GM12878 (cell line): ENCODE measurements at regions not wholly inside any gene's neighbourhood (a gene's known extent, or its start where the extent isn't known, plus 50 kb on each side); places are given as distances from the start of the nearest gene placed in this dataset.

ENCODE experiments used
- ATAC-seq: fragments of 200-7000 bp; cut with Tn5 transposase; 3 replicates; pipeline ENCODE4 v1.9.1; 2020; ENCODE audit warnings: mild to moderate bottlenecking, moderate library complexity
- BruUV-seq: library from RNA; stranded (reverse); fragments of 400-500 nt; replicated peaks from 2 replicates; lab custom pipeline; 2021; lab: Mats Ljungman, UMichigan
- CTCF ChIA-PET: fragments of 300-600 bp; sonication (Branson Sonifier 250); formaldehyde crosslinking; extraction: SDS; loops from one replicate; lab custom pipeline; 2021; ENCODE audit warnings: inconsistent platforms; lab: Yijun Ruan, JAX
- POLR2A ChIA-PET: fragments of 350-600 bp; formaldehyde crosslinking; extraction: SDS; loops from one replicate; lab custom pipeline; 2021; ENCODE audit warnings: inconsistent platforms; lab: Charles Lee
- RAD21 ChIA-PET: fragments of 300-600 bp; sonication (Branson Sonifier 250); formaldehyde crosslinking; loops from one replicate; lab custom pipeline; 2023; ENCODE audit warnings: antibody characterized with exemption; ENCODE audit not compliant: unreplicated experiment; lab: Charles Lee
- SMC1A ChIA-PET: fragments of 300-600 bp; sonication (Branson Sonifier 250); formaldehyde crosslinking; loops from one replicate; lab custom pipeline; 2023; ENCODE audit not compliant: unreplicated experiment, uncharacterized antibody; lab: Charles Lee
- DNase-seq: peaks from one replicate; pipeline ENCODE4 v3.0.0-alpha.2; 2011; ENCODE audit warnings: low read depth, low spot score
- FAIRE-seq: peaks from 3 replicates; lab custom pipeline; 2011; peaks lifted over from hg19 to GRCh38; lab: Jason Lieb, UNC
- H2AFZ ChIP-seq: 2 replicates; pipeline ENCODE4 v1.6.0; 2011; ENCODE audit warnings: low read depth, low read length, control low read depth; ENCODE audit not compliant: control insufficient read depth
- H3K27ac ChIP-seq: 2 replicates; pipeline ENCODE4 v1.5.1; 2011; ENCODE audit warnings: control low read depth; ENCODE audit not compliant: control insufficient read depth, insufficient read depth
- H3K27me3 ChIP-seq, 2 experiments: replicated peaks in 1 of 2; 2 replicates each; pipeline versions ENCODE4 v1.6.0 to v1.6.1; 2011; ENCODE audit warnings: low read length in 1 of 2; ENCODE audit not compliant: control insufficient read depth in 2 of 2, insufficient read depth in 2 of 2
- H3K36me3 ChIP-seq, 2 experiments: 2 replicates each; pipeline ENCODE4 v1.5.1; 2011; ENCODE audit warnings: low read length in 1 of 2; ENCODE audit not compliant: control insufficient read depth in 2 of 2, insufficient read depth in 2 of 2
- H3K4me1 ChIP-seq: 2 replicates; pipeline ENCODE4 v1.6.1; 2011; ENCODE audit warnings: mild to moderate bottlenecking, low read length, moderate library complexity, mixed read lengths; ENCODE audit not compliant: control insufficient read depth, insufficient read depth
- H3K4me2 ChIP-seq: 2 replicates; pipeline ENCODE4 v1.6.0; 2011; ENCODE audit warnings: control low read depth; ENCODE audit not compliant: control insufficient read depth, insufficient read depth
- H3K4me3 ChIP-seq: fragments of 200-600 bp; sonication (generic); 2 replicates; pipeline ENCODE4 v1.5.1; 2016
- H3K79me2 ChIP-seq: 2 replicates; pipeline ENCODE4 v1.6.0; 2011; ENCODE audit warnings: low read length; ENCODE audit not compliant: control insufficient read depth, insufficient read depth
- H3K9ac ChIP-seq: 2 replicates; pipeline ENCODE4 v1.8.0; 2011; ENCODE audit warnings: low read length, control low read depth, mixed read lengths; ENCODE audit not compliant: control insufficient read depth, insufficient read depth
- H3K9me3 ChIP-seq: replicated peaks from 3 replicates; pipeline ENCODE4 v1.5.1; 2011; ENCODE audit warnings: mild to moderate bottlenecking, low read length; ENCODE audit not compliant: control insufficient read depth, insufficient read depth
- H4K20me1 ChIP-seq: 2 replicates; pipeline ENCODE4 v1.6.0; 2011; ENCODE audit not compliant: control insufficient read depth, insufficient read depth
- BACH1 ChIP-seq: fragments of 450-650 bp; IDR thresholded peaks from 2 replicates; pipeline ENCODE4 v1.6.1; 2017; ENCODE audit warnings: mild to moderate bottlenecking, borderline replicate concordance
- BHLHE40 ChIP-seq, 2 experiments: fragments of 450-650 bp in 1 of 2; IDR thresholded peaks; 2 replicates each; pipeline ENCODE4 v1.6.1; 2011 to 2017; ENCODE audit warnings: low read depth in 2 of 2, borderline replicate concordance in 1 of 2, improper control_type of control experiment in 1 of 2, low read length in 1 of 2, mild to moderate bottlenecking in 1 of 2
- CEBPB ChIP-seq, 2 experiments: fragments of 150-350 bp in 1 of 2; IDR thresholded peaks; 2 replicates each; pipeline ENCODE4 v1.6.1; 2012 to 2014; ENCODE audit warnings: low read depth in 2 of 2, low read length in 2 of 2, borderline replicate concordance in 1 of 2, inconsistent platforms in 1 of 2
- EGR1 ChIP-seq, 2 experiments: IDR thresholded peaks; 1 replicate in 1 of 2; 2 replicates in 1 of 2; pipeline ENCODE4 v1.6.1; 2011 to 2012; ENCODE audit warnings: low read depth in 2 of 2, low read length in 2 of 2, borderline replicate concordance in 1 of 2, mild to moderate bottlenecking in 1 of 2, moderate library complexity in 1 of 2
- EP300 ChIP-seq, 2 experiments: fragments of 150-350 bp in 1 of 2; IDR thresholded peaks; 2 replicates each; pipeline ENCODE4 v1.6.1; 2011 to 2012; ENCODE audit warnings: low read depth in 2 of 2, low read length in 2 of 2, borderline replicate concordance in 1 of 2, improper control_type of control experiment in 1 of 2, inconsistent platforms in 1 of 2; ENCODE audit not compliant: control insufficient read depth in 1 of 2
- ETV6 ChIP-seq, 2 experiments: fragments of 450-650 bp in 1 of 2; IDR thresholded peaks in 1 of 2; conservative IDR thresholded peaks in 1 of 2; 2 replicates each; pipeline ENCODE4 v1.6.1; 2014; ENCODE audit warnings: antibody characterized with exemption in 1 of 2, borderline replicate concordance in 1 of 2, low read depth in 1 of 2, mild to moderate bottlenecking in 1 of 2, moderate library complexity in 1 of 2
- FOXK2 ChIP-seq: fragments of 450-650 bp; IDR thresholded peaks from 2 replicates; pipeline ENCODE4 v1.6.1; 2017; ENCODE audit warnings: mild to moderate bottlenecking, moderate library complexity
- GATAD2B ChIP-seq: fragments of 450-650 bp; conservative IDR thresholded peaks from 2 replicates; pipeline ENCODE4 v1.6.1; 2017; ENCODE audit warnings: low read depth, mild to moderate bottlenecking, moderate library complexity
- NFYA ChIP-seq: IDR thresholded peaks from 2 replicates; pipeline ENCODE4 v1.6.1; 2011; ENCODE audit warnings: low read depth, mild to moderate bottlenecking, low read length, improper control_type of control experiment, borderline replicate concordance
- NRF1 ChIP-seq: conservative IDR thresholded peaks from 2 replicates; pipeline ENCODE4 v1.6.1; 2011; ENCODE audit warnings: mild to moderate bottlenecking, low read depth, low read length, improper control_type of control experiment
- PML ChIP-seq: IDR thresholded peaks from 2 replicates; pipeline ENCODE4 v1.6.1; 2012; ENCODE audit warnings: low read length, inconsistent platforms
- POLR2AphosphoS5 ChIP-seq: IDR thresholded peaks from 2 replicates; pipeline ENCODE4 v1.6.1; 2011; ENCODE audit warnings: mild to moderate bottlenecking, low read length, inconsistent platforms
- SMC3 ChIP-seq: IDR thresholded peaks from 2 replicates; pipeline ENCODE4 v1.6.1; 2011; ENCODE audit warnings: low read length, improper control_type of control experiment, borderline replicate concordance
- SUPT20H ChIP-seq: IDR thresholded peaks from 2 replicates; pipeline ENCODE4 v1.6.1; 2011; ENCODE audit warnings: low read depth, mild to moderate bottlenecking, low read length, moderate library complexity, borderline replicate concordance; ENCODE audit not compliant: control insufficient read depth
- ZNF274 ChIP-seq: IDR thresholded peaks from one replicate; pipeline ENCODE4 v1.8.0; 2011; ENCODE audit not compliant: insufficient read length, insufficient read depth
- WGBS: methylation state at CpG from one replicate; pipeline ENCODE4 v1.1.6; 2016; ENCODE audit warnings: low lambda C conversion rate; ENCODE audit not compliant: insufficient replicate concordance, insufficient coverage; ENCODE audit errors: missing lambda C conversion rate; 5-methylcytosine and 5-hydroxymethylcytosine counted together
- in situ Hi-C: fragments of 300-500 bp; cut with MboI; formaldehyde crosslinking; loops from 9 replicates; pipeline ENCODE4 v1.14.3; 2018; ENCODE audit warnings: mixed read lengths
- intact Hi-C: fragments of 100-400 bp; cut with micrococcal nuclease; formaldehyde crosslinking; loops from one replicate; pipeline ENCODE4 v1.14.2; 2022; ENCODE audit not compliant: unreplicated experiment
- TF ChIP-seq, protein P1 (sequence below): fragments of 450-650 bp; IDR thresholded peaks from 2 replicates; pipeline ENCODE4 v1.6.1; 2017; ENCODE audit warnings: mild to moderate bottlenecking, low read depth, inconsistent platforms; ENCODE audit not compliant: poor library complexity, severe bottlenecking
- TF ChIP-seq, protein P2 (sequence below): fragments of 450-650 bp; IDR thresholded peaks from 2 replicates; pipeline ENCODE4 v1.6.1; 2017; ENCODE audit warnings: mild to moderate bottlenecking, moderate library complexity

DNA sequence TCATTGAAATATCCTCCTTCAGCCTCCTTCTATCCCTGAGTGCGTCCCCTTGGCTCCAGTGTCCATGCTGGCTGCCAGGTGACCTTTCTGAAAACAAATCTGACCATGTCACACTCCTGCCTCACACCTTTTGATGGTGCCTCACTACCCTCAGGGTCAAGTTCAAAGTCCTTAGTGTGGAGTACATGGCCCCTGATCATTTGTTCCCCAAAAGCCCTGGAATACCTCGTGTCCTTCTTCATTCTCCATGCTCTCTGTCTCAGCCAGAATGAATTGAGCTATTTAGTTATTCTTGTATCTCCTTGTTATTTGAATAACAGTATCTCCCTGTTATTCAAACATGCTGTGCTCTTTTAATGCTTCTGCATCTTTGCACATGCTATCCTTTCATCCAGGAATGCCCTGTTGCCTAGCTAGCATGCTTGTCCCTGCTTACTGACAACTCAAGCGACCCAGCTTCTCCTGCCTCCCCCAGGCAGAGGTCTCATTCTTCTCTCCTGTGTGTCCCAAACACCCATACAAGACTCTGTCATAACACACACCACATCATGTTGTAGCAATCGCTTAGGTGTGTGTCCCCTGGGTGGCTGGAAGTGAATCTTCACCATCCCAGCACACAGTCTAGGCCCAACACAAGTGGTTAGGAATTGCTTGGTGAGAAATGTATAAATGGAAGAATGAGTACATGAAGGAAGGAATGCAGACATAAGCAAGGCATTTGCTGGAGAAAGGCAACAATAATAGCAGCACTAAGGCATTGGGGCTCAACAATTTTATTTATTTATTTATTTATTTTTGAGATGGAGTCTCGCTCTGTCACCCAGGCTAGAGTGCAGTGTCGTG is 144.0 kb downstream of the DDX1 start:
- Histone ChIP-seq H3K4me3 (no peak overlapping the region), H2AFZ (no peak overlapping the region), H4K20me1 (no peaks in the 10 kb centered on the region), H3K9ac (no peak overlapping the region), H3K9me3 (no peaks in the 10 kb centered on the region), H3K27ac (no peak overlapping the region), H3K27me3 (no peaks in the 10 kb centered on the region), H3K4me1 (peaks cover 12% of the 10 kb centered on the region), H3K36me3 (no peaks in the 10 kb centered on the region), H3K79me2 (no peaks in the 10 kb centered on the region), H3K4me2 (no peak overlapping the region)
- BruUV-seq = no TSS peak
- ChIA-PET POLR2A (no interaction called here), CTCF (no interaction called here), RAD21 (no interaction called here), SMC1A (no interaction called here)
- 15% methylated on average over 6 of the region's 6 CpGs for WGBS
- intact Hi-C loops (no loop called here), in situ Hi-C loops (no loop called here)
- FAIRE-seq = no peak
- ATAC-seq = no peak
- DNase-seq = no peak
- TF ChIP-seq SUPT20H = no peak
- TF ChIP-seq PML = no peak
- TF ChIP-seq BHLHE40 (IDR thresholded peaks at IDR 0.05; ENCODE audit: borderline replicate concordance in 1 of 2, low read depth in 2 of 2, low read length in 1 of 2) = no peak
- TF ChIP-seq NFYA = no peak
- no peak for TF ChIP-seq CEBPB (IDR thresholded peaks at IDR 0.05; ENCODE audit: borderline replicate concordance in 1 of 2, low read depth in 2 of 2, low read length in 2 of 2)
- no peak for TF ChIP-seq GATAD2B
- TF ChIP-seq, protein P1, sequence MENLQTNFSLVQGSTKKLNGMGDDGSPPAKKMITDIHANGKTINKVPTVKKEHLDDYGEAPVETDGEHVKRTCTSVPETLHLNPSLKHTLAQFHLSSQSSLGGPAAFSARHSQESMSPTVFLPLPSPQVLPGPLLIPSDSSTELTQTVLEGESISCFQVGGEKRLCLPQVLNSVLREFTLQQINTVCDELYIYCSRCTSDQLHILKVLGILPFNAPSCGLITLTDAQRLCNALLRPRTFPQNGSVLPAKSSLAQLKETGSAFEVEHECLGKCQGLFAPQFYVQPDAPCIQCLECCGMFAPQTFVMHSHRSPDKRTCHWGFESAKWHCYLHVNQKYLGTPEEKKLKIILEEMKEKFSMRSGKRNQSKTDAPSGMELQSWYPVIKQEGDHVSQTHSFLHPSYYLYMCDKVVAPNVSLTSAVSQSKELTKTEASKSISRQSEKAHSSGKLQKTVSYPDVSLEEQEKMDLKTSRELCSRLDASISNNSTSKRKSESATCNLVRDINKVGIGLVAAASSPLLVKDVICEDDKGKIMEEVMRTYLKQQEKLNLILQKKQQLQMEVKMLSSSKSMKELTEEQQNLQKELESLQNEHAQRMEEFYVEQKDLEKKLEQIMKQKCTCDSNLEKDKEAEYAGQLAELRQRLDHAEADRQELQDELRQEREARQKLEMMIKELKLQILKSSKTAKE = no peak
- no peak for TF ChIP-seq SMC3
- TF ChIP-seq ETV6 (conservative IDR thresholded peaks at IDR 0.05 in 1 of 2, IDR thresholded peaks at IDR 0.05 in 1 of 2; ENCODE audit: borderline replicate concordance in 1 of 2, low read depth in 1 of 2) = no peak
- TF ChIP-seq EGR1 (IDR thresholded peaks at IDR 0.05; ENCODE audit: borderline replicate concordance in 1 of 2, low read depth in 2 of 2, low read length in 2 of 2) = no peak
- TF ChIP-seq POLR2AphosphoS5 = no peak
- TF ChIP-seq ZNF274 = no peak
- no peak for TF ChIP-seq BACH1
- TF ChIP-seq EP300 (IDR thresholded peaks at IDR 0.05; ENCODE audit: borderline replicate concordance in 1 of 2, control insufficient read depth in 1 of 2, low read depth in 2 of 2, low read length in 2 of 2) = no peak
- TF ChIP-seq, protein P2, sequence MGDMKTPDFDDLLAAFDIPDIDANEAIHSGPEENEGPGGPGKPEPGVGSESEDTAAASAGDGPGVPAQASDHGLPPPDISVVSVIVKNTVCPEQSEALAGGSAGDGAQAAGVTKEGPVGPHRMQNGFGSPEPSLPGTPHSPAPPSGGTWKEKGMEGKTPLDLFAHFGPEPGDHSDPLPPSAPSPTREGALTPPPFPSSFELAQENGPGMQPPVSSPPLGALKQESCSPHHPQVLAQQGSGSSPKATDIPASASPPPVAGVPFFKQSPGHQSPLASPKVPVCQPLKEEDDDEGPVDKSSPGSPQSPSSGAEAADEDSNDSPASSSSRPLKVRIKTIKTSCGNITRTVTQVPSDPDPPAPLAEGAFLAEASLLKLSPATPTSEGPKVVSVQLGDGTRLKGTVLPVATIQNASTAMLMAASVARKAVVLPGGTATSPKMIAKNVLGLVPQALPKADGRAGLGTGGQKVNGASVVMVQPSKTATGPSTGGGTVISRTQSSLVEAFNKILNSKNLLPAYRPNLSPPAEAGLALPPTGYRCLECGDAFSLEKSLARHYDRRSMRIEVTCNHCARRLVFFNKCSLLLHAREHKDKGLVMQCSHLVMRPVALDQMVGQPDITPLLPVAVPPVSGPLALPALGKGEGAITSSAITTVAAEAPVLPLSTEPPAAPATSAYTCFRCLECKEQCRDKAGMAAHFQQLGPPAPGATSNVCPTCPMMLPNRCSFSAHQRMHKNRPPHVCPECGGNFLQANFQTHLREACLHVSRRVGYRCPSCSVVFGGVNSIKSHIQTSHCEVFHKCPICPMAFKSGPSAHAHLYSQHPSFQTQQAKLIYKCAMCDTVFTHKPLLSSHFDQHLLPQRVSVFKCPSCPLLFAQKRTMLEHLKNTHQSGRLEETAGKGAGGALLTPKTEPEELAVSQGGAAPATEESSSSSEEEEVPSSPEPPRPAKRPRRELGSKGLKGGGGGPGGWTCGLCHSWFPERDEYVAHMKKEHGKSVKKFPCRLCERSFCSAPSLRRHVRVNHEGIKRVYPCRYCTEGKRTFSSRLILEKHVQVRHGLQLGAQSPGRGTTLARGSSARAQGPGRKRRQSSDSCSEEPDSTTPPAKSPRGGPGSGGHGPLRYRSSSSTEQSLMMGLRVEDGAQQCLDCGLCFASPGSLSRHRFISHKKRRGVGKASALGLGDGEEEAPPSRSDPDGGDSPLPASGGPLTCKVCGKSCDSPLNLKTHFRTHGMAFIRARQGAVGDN = no peak
- TF ChIP-seq FOXK2 = no peak
- no peak for TF ChIP-seq NRF1
